ENCODE measurements at regions not wholly inside any gene's neighbourhood (a gene's known extent, or its start where the extent isn't known, plus 50 kb on each side); places are given as distances from the start of the nearest gene placed in this dataset.
A peak's percentile ranks its signal among the peaks of the same experiment; 100 is the strongest.

DNA sequence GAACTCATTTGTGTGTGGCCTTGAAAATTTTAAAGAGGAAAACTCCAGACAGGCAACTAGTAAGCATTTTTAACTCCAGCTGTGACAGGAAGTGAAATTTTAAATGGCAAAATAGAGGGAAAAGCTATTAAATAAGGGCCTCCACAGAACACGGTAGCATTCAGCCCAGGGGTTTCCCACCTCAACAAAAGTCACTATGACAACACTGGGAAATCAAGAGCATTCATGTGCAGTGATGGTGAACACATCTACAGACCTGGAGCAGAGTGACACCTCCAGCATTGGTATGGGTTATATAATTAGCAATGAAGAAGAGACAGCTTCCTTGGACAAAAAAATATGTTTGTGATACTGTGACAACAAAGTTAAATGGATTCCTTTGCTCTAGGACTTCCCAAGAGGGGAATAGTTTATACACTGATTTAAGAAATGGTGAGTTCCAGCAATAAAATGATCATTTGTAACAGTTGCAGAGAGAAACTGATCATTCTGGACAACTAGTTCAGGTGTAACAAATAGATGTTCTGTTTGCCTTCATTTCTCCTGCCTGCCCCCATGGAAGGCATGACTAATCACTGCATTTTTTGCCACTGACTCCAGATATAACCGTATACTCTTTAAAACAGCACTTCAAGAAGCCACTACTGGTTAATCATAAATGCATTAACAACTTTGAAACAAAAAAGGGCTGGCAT lies 93.3 kb upstream of the SLC44A1 start:
- no peak overlapping the region for H3K4me3 ChIP-seq
- peaks cover 0 to 45% (median 7%) of the 10 kb centered on the region in 6 donors for H3K4me1 ChIP-seq
- H3K27ac ChIP-seq = no peak overlapping the region
- no peaks in the 10 kb centered on the region for H3K9me3 ChIP-seq
- DNase-seq = no peak
- intact Hi-C loops (cut with DNase I; ENCODE audit: low total_unique reads) = loop anchor here (10.0 kb wide), 2 partner anchors 226 to 286 kb away; partner anchors contain the start of gene ABCA1
- WGBS, 5 donors = 33 to 59% (median 52%) methylated on average over 2 of the region's 2 CpGs
- TF ChIP-seq, protein P1, sequence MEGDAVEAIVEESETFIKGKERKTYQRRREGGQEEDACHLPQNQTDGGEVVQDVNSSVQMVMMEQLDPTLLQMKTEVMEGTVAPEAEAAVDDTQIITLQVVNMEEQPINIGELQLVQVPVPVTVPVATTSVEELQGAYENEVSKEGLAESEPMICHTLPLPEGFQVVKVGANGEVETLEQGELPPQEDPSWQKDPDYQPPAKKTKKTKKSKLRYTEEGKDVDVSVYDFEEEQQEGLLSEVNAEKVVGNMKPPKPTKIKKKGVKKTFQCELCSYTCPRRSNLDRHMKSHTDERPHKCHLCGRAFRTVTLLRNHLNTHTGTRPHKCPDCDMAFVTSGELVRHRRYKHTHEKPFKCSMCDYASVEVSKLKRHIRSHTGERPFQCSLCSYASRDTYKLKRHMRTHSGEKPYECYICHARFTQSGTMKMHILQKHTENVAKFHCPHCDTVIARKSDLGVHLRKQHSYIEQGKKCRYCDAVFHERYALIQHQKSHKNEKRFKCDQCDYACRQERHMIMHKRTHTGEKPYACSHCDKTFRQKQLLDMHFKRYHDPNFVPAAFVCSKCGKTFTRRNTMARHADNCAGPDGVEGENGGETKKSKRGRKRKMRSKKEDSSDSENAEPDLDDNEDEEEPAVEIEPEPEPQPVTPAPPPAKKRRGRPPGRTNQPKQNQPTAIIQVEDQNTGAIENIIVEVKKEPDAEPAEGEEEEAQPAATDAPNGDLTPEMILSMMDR (IDR thresholded peaks at IDR 0.05 in 8 of 11, conservative IDR thresholded peaks at IDR 0.05 in 3 of 11) = no peak
- TF ChIP-seq POLR2AphosphoS5 (IDR thresholded peaks at IDR 0.05) = no peak
- TF ChIP-seq POLR2A (IDR thresholded peaks at IDR 0.05) = no peak
- no peaks in the 10 kb centered on the region for H3K27me3 ChIP-seq (replicated peaks in 1 of 7)
- H3K36me3 ChIP-seq = no peaks in the 10 kb centered on the region

DNA sequence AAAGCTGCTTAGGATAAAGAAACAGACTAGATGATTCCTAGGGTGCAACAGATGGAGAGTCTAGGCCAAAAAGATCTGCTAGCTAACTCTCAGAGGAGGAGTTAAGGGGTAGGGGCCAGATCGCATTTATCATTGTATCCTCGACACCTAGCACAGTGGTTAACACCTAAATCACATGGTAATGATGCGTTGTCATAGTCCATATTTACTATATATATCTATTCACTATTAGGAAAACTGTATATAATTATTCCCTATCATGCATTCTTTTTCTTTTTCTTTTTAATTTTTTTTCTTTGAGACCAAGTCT lies 92.8 kb upstream of the SLC44A1 start:
- H3K4me1 ChIP-seq = peaks cover 0 to 48% (median 8%) of the 10 kb centered on the region in 6 donors
- WGBS, 5 donors = 80 to 89% (median 85%) methylated on average over 3 of the region's 3 CpGs
- no peak for DNase-seq
- H3K27me3 ChIP-seq (replicated peaks in 1 of 7) = no peaks in the 10 kb centered on the region
- no peak overlapping the region for H3K4me3 ChIP-seq
- H3K27ac ChIP-seq = no peak overlapping the region
- H3K9me3 ChIP-seq = no peaks in the 10 kb centered on the region
- H3K36me3 ChIP-seq = no peaks in the 10 kb centered on the region
- intact Hi-C loops (cut with DNase I; ENCODE audit: low total_unique reads) = loop anchor here (10.0 kb wide), 2 partner anchors 227 to 287 kb away; partner anchors contain the start of gene ABCA1
- TF ChIP-seq POLR2AphosphoS5 (IDR thresholded peaks at IDR 0.05) = no peak
- TF ChIP-seq, protein P1 (IDR thresholded peaks at IDR 0.05 in 8 of 11, conservative IDR thresholded peaks at IDR 0.05 in 3 of 11) = no peak
- no peak for TF ChIP-seq POLR2A (IDR thresholded peaks at IDR 0.05)

DNA sequence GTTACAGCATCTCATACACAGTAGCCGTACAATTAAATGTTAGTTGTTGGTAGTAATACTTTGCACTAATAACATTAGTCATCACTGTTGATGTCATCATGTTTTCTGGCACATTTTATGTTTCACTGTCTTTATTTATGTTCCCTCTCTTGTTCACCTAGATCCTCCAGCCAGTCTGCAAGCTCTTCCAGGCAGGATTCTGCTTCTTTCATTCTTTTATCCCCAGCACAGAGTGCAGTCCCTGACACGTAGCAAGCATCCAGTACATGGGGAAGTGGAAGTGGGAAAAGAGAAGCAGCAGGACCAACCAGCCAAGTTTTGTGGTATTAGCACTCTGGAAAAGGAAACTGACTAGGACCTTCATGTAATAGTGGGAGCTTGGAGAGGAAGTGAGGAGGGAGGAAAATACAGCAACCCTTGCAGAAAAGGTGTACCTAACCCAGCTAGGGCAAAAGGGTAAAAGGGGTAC lies 89.7 kb upstream of the SLC44A1 start:
- TF ChIP-seq POLR2AphosphoS5 (IDR thresholded peaks at IDR 0.05) (no peak), POLR2A (IDR thresholded peaks at IDR 0.05) (no peak)
- TF ChIP-seq, protein P1 (IDR thresholded peaks at IDR 0.05 in 8 of 11, conservative IDR thresholded peaks at IDR 0.05 in 3 of 11) = peak in 3 of 11 experiments; percentile 4 to 23 (median 9)
- intact Hi-C loops (cut with DNase I; ENCODE audit: low total_unique reads) = loop anchor here (10.0 kb wide), 2 partner anchors 230 to 290 kb away; partner anchors contain the start of gene ABCA1
- peaks cover 0 to 40% (median 11%) of the 10 kb centered on the region in 6 donors for H3K4me1 ChIP-seq
- 44 to 65% (median 52%) methylated on average over 2 of the region's 2 CpGs for WGBS, 5 donors
- DNase-seq = no peak
- H3K4me3 ChIP-seq = no peak overlapping the region
- no peaks in the 10 kb centered on the region for H3K9me3 ChIP-seq
- H3K36me3 ChIP-seq = no peaks in the 10 kb centered on the region
- H3K27me3 ChIP-seq (replicated peaks in 1 of 7) = no peaks in the 10 kb centered on the region
- H3K27ac ChIP-seq = peak overlapping the region in 3 of 8 donors; percentile 11 to 47 (median 22)

DNA sequence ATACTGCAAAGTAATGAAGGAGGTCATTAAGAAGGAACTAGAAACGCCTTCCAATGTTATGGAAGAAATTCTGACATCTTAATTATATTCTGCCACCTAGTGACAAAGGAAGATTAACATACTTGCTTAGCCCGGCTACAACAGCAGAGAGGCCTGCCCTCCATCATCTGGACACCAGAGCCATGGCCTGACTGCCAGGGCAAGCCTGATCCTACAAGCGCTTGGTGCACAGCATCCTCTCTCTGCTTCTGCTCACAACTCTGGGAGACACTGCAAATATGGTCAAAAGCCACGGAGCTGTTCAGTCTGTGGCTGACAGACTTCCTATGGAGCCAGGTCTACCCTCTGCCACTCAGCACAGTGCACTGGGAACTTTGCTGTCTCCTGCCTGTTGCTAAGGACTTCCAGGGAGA lies 87.3 kb upstream of the SLC44A1 start:
- Histone ChIP-seq H3K27me3 (replicated peaks in 1 of 7) (no peaks in the 10 kb centered on the region), H3K27ac (no peak overlapping the region), H3K4me3 (no peak overlapping the region), H3K36me3 (no peaks in the 10 kb centered on the region), H3K9me3 (no peaks in the 10 kb centered on the region), H3K4me1 (peaks cover 0 to 30% (median 8%) of the 10 kb centered on the region in 6 donors)
- intact Hi-C loops (cut with DNase I; ENCODE audit: low total_unique reads) = loop anchor here (10.0 kb wide), 2 partner anchors 232 to 292 kb away; partner anchors contain the start of gene ABCA1
- 1 to 19% (median 17%) methylated on average over 4 of the region's 4 CpGs for WGBS, 5 donors
- TF ChIP-seq, protein P1 (IDR thresholded peaks at IDR 0.05 in 8 of 11, conservative IDR thresholded peaks at IDR 0.05 in 3 of 11) = peak; percentile 21 to 68 (median 56)
- TF ChIP-seq POLR2AphosphoS5 (IDR thresholded peaks at IDR 0.05) = peak in 1 of 3 donors; percentile 18
- TF ChIP-seq POLR2A (IDR thresholded peaks at IDR 0.05) = no peak
- DNase-seq = peak; percentile 74
